ENCODE measurements at regions not wholly inside any gene's neighbourhood (a gene's known extent, or its start where the extent isn't known, plus 50 kb on each side); places are given as distances from the start of the nearest gene placed in this dataset.

DNA sequence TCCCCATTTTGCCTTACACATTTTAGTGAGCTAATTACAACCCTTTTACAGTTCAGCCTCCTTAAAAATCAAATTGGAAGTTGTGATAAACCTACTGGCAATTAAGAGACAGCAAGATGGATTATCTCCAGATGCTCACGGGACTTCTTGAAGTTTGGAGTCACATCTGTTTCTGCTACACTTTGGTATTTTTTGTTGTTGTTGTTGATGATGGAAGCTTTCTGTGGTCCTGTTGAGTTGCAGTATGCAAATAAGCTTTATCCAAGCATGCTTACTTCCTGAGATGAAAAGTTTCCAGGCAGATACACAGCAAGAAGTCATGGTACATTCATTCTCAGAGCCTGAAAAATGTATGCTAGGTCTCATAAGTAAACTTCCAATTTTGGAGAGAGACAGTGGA lies 670.0 kb upstream of the AMOT start:
- no peak for TF ChIP-seq CTCF (IDR thresholded peaks at IDR 0.05; ENCODE audit: insufficient read depth, low read length, poor library complexity, severe bottlenecking)
- no peak for TF ChIP-seq EZH2phosphoT487 (conservative IDR thresholded peaks at IDR 0.05; ENCODE audit: low read length)
